Mucosa of gallbladder (tissue), 1 donor: ENCODE measurements at regions not wholly inside any gene's neighbourhood (a gene's known extent, or its start where the extent isn't known, plus 50 kb on each side); places are given as distances from the start of the nearest gene placed in this dataset.

Source experiments
- DNase-seq: peaks from one replicate; pipeline ENCODE4 v3.0.0-alpha.2; 2020; ENCODE audit warnings: low spot score
- donor health status: DM: no; HTN: no; CAD: no.

DNA sequence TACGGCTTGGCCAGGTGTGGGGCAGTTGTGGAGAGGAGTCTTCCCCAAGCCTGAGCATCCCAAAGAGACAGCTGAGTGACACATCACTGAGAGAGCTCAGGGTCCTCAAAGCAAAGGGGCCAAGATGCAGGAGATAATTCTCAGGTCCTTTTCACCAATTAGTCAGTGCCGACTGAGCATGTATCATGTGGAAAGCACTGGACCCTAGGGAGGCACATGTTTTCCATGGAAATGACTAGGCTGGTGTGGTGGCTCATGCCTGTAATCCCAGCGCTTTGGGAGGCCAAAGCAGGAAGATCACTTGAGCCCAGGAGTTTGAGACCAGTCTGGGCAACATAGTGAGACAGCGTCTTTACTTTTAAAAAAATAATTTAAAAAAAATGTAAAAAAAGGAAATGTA, 67.3 kb upstream of the PRPS1 start:
- no peak for DNase-seq

DNA sequence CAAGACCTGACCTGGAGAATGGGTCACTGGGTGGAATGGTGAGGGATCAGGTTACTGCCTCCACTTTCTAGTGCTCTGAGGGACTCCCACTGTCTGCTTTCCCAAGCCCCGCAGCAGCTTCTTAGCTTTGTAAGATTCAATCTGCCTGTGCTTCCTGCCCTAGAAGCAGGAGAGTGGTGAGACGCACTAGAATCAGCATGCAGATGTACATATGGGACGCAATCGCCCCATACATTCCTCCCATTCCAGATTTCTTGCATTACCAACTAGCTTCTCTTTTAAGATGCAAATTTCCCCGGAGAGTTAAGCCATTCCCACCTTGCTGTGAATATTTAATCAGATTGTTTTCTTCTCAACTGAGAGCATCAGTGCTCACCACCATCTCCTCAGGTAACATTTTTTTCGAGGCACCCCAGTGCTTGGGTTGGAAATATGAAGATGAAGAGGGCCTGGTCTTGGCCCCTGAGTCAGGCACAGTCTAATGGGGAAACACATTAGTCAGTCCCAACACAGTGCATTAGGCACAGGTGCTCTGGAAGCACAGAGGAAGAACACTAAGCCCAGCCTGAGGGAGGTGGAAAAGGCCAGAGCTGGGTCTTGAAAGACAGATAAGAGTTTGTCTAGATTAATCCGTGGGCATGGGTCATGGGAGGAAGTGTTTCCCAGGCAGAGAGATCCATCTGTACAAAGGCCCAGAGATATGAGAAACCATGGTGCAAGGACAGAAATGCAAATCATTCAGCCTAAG, 66.7 kb upstream of the PRPS1 start:
- DNase-seq: no peak

DNA sequence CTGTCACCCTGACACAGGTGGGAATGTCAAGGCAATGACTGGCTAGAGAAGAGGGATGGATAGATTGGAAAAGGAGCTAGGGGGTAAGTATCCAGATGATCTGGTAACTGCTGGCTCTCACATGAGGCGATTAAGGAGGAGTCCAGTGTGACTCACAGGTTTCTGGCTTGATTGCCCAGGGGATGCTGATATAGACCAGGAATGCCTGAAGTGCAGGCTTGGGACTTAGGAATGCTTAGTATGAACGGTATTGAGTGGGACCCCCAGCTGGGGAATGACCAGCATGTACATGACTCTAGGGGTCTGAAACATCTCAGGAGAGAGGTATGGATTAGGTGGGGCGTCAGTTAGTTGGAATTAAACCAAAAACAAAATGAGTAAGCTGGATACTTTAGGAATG, 65.8 kb upstream of the PRPS1 start:
- no peak for DNase-seq

DNA sequence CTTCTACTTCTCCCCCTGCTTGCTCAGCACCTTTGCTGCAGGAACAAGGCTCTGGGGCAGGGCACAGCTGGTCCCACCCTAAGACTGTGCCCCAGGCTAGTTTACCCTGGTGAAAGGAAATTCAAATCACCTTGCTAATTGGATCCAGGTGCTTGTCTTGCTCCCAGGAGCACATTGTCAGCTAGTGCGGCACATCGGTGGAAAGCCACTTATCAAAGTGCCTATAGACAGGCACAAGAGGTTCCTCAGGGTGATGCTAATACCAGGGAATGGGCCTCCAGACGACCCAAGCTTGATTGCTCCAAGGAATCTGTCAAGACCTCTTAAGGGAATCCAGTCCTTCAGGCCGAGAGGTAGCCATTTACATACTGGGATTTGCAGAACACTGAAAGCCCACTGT, 64.5 kb upstream of the PRPS1 start:
- no peak for DNase-seq

DNA sequence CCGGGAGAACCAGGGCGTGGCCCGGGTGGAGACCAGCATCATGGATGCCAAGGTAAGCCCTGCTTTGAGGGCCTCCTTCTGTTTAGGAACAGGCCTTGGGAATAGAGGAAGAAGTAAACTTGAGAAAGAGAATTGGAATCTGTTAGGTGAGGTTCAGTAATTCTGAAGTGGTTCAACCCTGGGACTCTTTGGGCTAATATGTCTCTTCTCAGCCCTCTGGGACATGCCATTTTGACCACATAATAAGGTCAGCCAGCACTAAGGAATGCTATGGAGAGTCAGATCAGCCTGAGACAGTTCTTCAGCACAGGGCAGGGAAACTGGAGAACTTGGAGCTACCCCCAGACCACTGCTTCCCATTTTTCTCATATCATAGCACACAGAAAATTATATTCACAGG, 63.3 kb upstream of the PRPS1 start:
- no peak for DNase-seq

DNA sequence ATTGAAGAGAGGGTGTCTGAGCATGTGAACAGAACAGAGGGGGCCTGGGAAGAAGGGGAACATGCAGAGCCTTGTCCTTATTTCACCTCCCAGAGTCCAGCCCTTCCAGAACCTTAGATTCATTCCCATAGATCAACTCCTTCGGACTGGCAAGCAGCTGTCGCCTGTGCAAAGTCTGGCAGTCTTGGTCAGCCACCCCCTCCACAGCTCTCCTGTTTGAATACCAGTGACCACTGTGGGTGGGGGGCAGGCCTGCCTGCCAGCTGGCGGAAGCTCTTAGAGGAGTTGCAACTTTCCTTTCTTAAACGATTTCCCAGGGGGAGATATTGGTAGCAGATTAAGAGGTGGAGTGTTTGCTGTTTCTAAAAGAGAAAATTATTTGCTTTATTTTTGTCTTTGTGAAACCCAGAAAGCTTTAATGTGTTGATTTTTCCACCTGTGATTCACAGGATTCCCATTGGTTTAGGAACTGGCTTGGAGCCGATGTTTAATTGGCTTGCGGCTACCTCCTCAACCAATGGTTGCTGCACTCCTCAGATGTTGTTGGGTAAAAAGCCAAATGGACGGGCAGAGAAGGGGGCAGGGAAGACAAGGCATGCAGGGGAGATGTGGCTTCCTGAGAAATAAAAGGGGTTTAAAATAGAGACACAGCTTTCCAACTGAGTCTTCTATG, 62.2 kb upstream of the PRPS1 start:
- DNase-seq: peak; percentile 11

DNA sequence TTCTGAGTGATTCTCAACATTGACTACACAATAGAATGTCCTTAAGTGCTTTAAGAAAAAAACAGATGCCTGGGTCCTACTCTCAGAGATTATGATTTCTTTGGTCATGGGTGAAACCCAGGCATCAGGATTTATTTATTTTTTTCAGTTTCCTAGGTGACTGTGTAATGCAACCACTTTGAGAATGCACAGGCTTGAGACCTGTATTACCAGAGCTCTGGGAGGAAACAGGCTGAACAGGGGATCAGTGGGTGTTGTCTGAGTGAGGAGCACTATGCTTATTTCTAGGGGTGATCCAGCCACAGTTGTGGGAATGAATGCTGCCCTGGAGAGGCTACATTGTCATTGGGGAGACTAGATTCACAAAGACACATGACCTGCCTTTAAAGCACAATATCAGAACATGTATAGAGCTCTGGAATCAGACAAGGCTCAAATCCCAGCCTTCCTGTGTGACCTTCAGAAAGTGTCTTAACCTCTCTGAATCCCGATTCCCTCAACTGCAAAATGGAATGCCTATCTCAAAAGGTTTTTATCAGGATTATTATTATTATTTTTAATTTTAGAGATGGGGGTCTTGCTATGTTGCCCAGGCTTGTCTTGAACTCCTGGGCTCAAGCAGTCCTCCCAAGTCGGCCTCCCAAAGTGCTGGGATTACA, 61.6 kb upstream of the PRPS1 start:
- DNase-seq: no peak

DNA sequence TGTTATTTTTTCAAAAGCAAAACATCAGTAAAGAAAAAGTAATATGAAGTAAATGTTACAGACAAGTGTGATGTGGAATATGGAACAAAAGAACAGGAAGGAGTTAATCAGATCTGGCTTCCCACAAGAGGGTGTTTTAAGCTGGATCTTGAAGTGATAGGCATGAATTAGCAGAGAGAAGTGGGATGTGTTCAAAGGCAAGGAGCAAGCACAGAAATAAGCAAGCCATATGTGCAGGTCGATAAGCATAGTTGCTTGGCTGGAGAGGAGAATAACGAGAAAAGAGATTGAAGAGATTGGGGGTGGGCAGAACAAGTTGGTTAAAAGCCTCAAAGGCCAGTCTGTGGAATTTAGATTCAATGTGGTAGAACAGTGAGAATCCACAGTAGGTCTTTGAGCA, 60.9 kb upstream of the PRPS1 start:
- DNase-seq: no peak

DNA sequence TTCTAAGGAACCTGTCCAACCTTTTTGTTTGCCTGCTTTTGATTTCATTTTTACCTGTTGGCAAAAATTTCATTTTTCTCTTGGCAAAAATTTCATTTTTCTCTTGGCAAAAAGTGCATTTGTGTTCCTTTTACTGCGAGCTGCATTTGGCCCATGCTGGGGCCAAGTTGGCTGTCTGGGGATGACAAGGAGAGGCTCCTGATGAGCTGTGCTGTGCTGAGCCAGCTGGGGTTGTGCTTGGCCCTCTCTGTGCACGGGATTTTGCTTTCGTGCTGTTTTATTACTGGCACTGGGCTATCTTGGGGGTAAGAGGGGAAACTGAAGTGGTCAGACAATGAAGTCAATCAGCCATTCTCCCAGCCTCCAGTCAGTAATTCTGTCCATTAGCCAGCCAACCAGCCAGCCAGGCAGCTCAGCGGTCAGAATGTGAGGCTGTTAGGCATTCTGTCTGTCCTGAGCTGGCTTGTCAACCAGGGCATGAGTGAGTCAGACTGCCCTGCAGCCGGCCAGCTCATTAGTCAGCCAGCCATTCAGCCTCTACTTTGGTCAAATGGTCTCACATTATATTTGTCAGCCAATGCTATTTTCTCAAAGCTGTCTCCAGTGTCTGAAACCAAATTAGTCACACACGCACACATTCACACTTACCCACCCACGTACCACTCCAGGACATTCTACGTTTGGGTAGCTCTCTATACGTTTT, 56.9 kb upstream of the PRPS1 start:
- DNase-seq: no peak

DNA sequence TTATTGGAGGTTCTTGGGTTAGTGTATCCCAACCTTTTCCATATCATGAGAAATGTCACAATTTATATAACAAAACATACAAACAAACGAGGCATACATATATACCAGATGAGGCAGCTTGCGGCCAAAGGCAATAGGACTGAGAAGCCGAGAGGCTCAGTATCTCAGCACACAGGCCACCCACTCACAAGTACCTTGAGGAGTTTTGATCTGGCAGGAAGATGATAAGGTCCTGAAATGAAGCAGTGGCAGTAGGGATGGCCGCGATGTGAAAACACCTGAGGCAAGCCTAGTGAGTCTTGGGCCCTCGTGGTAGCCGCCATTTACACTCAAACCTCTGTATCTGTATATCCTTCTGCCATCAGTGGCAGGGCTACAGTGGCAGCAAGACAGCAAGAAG, 55.3 kb upstream of the PRPS1 start:
- DNase-seq: no peak

DNA sequence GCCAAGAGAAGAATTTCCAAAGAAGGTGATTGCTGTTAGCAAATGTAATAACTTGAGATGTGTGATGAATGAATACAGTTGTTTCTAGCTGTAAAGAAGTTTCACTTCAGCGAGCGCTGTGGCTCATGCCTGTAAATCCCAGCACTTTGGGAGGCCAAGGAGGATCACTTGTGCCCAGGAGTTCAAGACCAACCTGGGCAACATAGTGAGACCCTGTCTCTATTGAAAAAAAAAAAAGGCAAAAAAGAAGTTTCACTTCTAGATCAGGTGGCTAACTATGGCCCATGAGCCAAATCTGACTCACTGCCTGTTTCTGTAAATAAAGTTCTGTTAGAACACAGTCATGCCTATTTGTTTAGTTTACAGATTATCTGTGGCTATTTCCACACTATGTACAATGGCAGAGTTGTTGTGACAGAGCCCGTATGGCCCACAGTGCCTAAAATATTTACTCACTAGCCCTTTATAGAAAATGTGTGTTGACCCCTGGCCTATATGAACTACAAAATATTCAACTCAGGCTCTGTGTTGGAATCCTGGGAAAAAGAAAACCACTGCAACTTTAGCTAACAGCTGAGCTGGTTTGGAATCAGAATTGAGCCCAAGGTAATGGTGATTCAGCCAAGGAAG, 54.1 kb upstream of the PRPS1 start:
- no peak for DNase-seq

DNA sequence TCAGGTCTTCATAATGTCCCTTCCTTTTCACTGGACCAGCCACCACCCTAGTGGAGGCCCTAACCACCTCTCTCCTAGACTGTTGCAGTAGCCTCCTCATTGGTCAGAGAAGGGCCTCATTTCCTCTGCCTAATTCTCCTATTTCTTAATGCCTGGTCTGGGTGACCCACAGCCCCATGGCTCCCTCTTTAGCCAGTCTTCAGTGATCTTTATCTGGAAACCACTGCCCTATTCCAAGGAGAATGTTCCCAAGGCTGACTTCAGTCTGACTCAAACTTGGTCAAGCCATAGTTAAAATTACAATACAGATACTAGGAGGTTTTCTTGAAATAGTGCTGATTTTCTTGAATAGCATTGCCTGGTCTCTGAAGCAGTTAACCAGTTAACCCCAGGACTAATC, 53.6 kb upstream of the PRPS1 start:
- DNase-seq: no peak

DNA sequence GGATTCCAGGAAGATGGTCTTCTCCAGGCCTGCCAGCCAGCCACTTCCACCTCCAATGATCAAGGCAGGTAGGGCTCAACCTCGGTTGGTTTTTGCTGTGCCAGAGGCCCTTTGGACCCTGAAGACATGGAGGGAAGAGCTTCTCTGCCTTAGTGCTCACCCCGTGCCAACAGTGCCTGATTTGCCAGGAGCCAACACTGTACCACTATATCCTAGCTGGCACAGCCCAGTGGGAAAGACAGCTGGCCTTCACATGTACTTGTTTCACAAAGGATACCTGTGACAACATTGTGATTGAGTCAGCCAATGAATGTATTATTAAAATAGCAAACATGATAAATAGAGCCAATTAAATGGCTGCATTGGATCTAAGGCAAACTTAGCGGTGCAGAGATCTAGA, 51.9 kb upstream of the PRPS1 start:
- DNase-seq: no peak

DNA sequence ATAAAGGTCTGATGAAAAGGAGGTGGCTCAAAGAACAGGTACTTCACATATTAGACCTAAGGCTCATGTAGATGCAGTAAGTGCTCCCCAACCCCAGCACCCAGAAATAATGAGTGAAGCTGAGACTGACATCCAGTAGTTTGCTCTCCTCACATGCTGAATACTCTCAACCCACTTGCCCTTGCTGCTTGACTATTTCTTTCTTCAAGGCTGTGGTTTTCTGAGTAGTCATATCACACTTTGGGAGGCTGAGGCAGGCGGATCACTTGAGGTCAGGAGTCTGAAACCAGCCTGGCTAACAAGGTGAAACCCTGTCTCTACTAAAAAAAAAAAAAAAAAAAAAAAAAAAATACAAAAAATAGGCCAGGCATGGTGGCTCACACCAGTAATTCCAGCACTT, 51.5 kb upstream of the PRPS1 start:
- DNase-seq: no peak

DNA sequence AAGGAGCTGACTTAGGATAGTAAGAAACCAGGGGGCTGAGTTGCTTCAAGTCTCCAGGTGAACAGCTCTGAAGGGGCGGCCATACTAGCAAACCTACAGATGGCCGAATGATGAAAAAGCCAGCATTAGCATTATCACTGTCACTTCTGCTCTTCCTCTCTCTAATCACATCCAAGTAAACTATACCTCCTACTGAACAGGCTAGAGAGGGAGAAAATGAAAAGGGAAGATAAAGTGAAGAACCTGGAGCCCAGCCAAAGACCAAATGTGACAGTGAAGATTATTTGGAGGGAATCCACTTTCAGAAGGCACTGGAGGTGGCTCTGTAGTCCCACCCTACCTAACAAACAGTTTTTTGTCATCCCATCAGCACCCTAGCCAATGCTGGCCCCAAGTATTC, 50.4 kb upstream of the PRPS1 start:
- no peak for DNase-seq
